ENCODE measurements at regions not wholly inside any gene's neighbourhood (a gene's known extent, or its start where the extent isn't known, plus 50 kb on each side); places are given as distances from the start of the nearest gene placed in this dataset.

DNA sequence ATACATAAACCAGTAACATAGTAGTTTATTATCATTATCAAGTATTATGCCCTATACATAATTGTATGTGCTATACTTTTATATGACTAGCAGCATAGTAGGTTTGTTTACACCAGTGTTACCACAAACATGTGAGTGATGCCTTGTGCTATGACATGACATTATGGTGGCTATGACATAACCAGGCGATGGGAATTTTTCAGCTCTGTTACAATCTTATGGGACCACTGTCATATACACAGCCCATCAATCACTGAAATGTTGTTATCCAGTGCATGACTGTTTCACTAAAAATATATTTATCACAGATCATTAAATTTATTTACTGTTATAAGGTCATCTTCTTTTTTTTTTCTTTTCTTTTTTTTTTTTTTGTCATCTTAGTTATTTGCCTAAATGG, 674.5 kb downstream of the PCDH17 start:
- Histone ChIP-seq H3K27me3 (no peaks in the 10 kb centered on the region), H3K27ac (replicated peaks in 1 of 4) (no peak overlapping the region), H3K9me3 (no peaks in the 10 kb centered on the region), H3K36me3 (no peaks in the 10 kb centered on the region), H3K4me3 (no peak overlapping the region), H3K4me1 (no peaks in the 10 kb centered on the region)
- intact Hi-C loops (cut with DNase I), result no loop called here
- DNase-seq (ENCODE audit: extremely low spot score), result no peak
- no peak for TF ChIP-seq CTCF (IDR thresholded peaks at IDR 0.05)
- TF ChIP-seq POLR2A (IDR thresholded peaks at IDR 0.05; ENCODE audit: low read depth), result no peak
- no peak for TF ChIP-seq POLR2AphosphoS5 (IDR thresholded peaks at IDR 0.05)
- TF ChIP-seq EP300 (IDR thresholded peaks at IDR 0.05), result no peak
- 95% methylated on average over 1 of the region's 1 CpG for WGBS

DNA sequence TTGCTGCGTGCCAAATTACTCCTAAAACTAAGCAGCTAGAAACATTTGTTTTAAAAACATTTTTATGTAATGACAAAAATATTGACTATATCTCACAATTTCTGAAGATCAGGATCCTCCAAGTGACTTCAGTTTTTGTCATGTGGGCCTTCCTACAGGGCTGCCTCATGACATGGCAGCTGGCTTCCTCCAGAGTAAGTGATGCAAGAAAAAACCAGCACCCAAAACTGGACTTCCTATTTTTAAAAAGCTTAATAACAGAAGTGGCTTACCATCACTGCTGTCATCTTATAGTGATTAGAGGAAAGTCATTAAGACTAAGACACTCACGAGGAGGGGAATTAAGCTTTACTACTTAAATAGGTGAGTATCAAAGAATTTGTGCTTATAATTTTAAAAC, 681.7 kb downstream of the PCDH17 start:
- DNase-seq (ENCODE audit: extremely low spot score), result no peak
- Histone ChIP-seq H3K36me3 (no peaks in the 10 kb centered on the region), H3K27ac (replicated peaks in 1 of 4) (no peak overlapping the region), H3K4me3 (no peak overlapping the region), H3K4me1 (no peaks in the 10 kb centered on the region), H3K27me3 (no peaks in the 10 kb centered on the region), H3K9me3 (no peaks in the 10 kb centered on the region)
- intact Hi-C loops (cut with DNase I), result no loop called here
- no peak for TF ChIP-seq POLR2A (IDR thresholded peaks at IDR 0.05; ENCODE audit: low read depth)
- no peak for TF ChIP-seq EP300 (IDR thresholded peaks at IDR 0.05)
- no peak for TF ChIP-seq POLR2AphosphoS5 (IDR thresholded peaks at IDR 0.05)
- no peak for TF ChIP-seq CTCF (IDR thresholded peaks at IDR 0.05)
- 81% methylated on average over 2 of the region's 2 CpGs for WGBS

DNA sequence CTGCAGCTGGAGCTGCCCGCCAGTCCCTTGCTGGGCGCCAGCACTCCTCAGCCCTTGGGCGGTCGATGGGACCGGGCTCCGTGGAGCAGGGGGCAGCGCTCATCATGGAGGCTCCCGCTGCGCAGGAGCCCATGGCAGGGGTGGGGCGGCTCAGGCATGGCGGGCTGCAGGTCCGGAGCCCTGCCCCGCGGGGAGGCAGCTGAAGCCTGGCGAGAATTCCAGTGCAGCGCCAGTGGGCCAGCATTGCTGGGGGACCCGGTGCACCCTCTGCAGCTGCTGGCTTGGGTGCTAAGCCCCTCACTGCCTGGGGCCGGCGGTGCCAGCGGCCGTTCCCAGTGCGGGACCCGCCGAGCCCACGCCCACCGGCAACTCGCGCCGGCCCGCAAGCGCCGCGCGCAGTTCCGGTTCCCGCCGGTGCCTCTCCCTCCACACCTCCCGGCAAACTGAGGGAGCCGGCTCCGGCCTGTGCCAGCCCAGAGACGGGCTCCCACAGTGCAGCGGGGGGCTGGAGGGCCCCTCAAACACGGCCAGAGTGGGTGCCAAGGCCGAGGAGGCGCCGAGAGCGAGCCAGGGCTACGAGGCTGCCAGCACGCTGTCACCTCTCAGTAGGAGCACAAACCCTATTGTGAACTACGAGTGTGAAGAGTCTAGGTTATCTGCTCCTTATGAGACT, 687.1 kb downstream of the PCDH17 start:
- Histone ChIP-seq H3K9me3 (peaks cover 0 to 3% (median 0%) of the 10 kb centered on the region in 4 donors), H3K27ac (replicated peaks in 1 of 4) (no peak overlapping the region), H3K4me1 (no peaks in the 10 kb centered on the region), H3K36me3 (no peaks in the 10 kb centered on the region), H3K27me3 (peaks cover 0 to 7% (median 0%) of the 10 kb centered on the region in 4 donors), H3K4me3 (no peak overlapping the region)
- 94% methylated on average over 7 of the region's 50 CpGs for WGBS
- DNase-seq (ENCODE audit: extremely low spot score), result no peak
- intact Hi-C loops (cut with DNase I), result no loop called here
- TF ChIP-seq POLR2A (IDR thresholded peaks at IDR 0.05; ENCODE audit: low read depth) (no peak), CTCF (IDR thresholded peaks at IDR 0.05) (no peak), POLR2AphosphoS5 (IDR thresholded peaks at IDR 0.05) (no peak), EP300 (IDR thresholded peaks at IDR 0.05) (no peak)

DNA sequence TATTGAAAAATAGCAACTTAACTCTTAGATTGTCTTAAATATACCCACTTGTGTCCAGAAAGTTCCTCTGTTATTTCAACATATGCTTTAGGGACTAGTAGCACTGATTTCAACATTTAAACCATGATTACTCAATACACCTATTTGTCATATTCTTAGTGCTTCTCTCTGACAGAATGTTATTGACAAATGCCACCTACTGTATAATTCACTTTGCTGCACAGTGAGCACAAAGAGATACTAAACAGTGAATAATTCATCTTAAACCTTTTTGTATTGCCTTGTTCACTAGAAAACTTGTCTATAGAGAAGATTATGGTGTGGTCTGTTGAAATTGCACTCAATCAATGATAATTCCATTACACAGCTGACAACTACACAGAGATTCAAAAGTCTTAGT, 692.6 kb downstream of the PCDH17 start:
- Histone ChIP-seq H3K27me3 (no peaks in the 10 kb centered on the region), H3K9me3 (no peaks in the 10 kb centered on the region), H3K36me3 (no peaks in the 10 kb centered on the region), H3K27ac (replicated peaks in 1 of 4) (no peak overlapping the region), H3K4me1 (no peaks in the 10 kb centered on the region), H3K4me3 (no peak overlapping the region)
- DNase-seq (ENCODE audit: extremely low spot score), result no peak
- intact Hi-C loops (cut with DNase I), result no loop called here
- TF ChIP-seq CTCF (IDR thresholded peaks at IDR 0.05) (no peak), EP300 (IDR thresholded peaks at IDR 0.05) (no peak), POLR2A (IDR thresholded peaks at IDR 0.05; ENCODE audit: low read depth) (no peak), POLR2AphosphoS5 (IDR thresholded peaks at IDR 0.05) (no peak)

DNA sequence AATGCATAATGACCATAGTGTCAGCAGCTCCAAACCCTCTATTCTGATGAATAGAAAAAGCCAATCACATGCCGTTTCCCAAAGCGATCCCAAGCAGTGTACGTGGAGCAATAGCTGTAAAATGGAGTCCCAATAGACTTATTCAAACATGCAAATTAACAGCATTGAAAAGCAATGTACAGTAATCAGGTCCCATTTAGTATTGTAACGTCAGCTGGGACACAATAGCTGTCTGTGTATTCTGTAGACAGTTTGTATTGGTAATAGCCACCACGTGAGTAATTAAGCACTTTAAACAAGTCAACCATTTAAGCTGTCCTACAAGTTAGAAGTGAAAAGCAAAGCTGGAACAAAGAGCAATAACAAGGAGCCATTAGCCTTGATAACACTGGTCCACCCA, 698.2 kb downstream of the PCDH17 start:
- Histone ChIP-seq H3K27me3 (no peaks in the 10 kb centered on the region), H3K9me3 (no peaks in the 10 kb centered on the region)
- intact Hi-C loops (cut with DNase I), result no loop called here

More for the DNA sequence above, 698.2 kb downstream of the PCDH17 start:
- 87% methylated on average over 5 of the region's 5 CpGs for WGBS
- H3K4me3 ChIP-seq, result no peak overlapping the region
- no peak for TF ChIP-seq CTCF (IDR thresholded peaks at IDR 0.05)
- no peak for TF ChIP-seq POLR2A (IDR thresholded peaks at IDR 0.05; ENCODE audit: low read depth)
- no peak for TF ChIP-seq EP300 (IDR thresholded peaks at IDR 0.05)
- TF ChIP-seq POLR2AphosphoS5 (IDR thresholded peaks at IDR 0.05), result no peak
- DNase-seq (ENCODE audit: extremely low spot score), result no peak
- no peaks in the 10 kb centered on the region for H3K4me1 ChIP-seq
- H3K36me3 ChIP-seq, result no peaks in the 10 kb centered on the region
- no peak overlapping the region for H3K27ac ChIP-seq (replicated peaks in 1 of 4)
